ENCODE measurements at regions not wholly inside any gene's neighbourhood (a gene's known extent, or its start where the extent isn't known, plus 50 kb on each side); places are given as distances from the start of the nearest gene placed in this dataset.
"Not testable (repeated sequence)": the region's sequence is repeated elsewhere in the genome, so short reads cannot be mapped to it uniquely, and the experiment has no call there.

DNA sequence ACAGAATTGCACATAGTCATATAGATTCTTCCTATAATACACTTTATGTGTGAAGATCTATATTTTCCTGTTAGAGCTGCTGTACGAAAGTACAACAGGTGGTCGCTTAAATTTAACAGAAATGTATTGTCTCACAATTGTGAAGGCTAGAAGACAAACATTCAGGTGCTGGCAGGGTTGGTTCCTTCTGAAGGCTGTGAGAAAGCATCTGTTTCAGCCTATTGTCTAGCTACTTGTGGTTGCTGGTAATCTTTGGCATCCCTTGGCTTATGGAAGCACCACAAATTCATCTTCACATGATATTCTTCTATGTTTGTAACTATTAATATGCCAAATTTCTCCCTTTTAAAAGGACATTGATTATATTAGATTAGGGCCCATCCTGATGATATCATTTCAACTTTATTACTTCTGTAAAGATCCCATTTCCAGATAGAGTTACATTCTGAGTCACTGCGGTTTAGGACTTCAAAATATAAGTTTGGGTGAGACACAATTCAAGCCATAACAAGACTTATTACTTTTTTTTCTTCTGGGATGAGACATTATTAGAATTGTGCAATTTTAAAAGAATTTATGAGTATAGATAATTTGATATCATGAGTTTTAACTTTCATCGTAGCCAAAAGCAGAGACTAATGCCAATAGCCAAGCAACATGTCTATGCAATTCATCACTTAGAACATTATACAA lies 248.1 kb upstream of the BCHE start:
- no peak for DNase-seq (ENCODE audit: low read depth, low spot score)

DNA sequence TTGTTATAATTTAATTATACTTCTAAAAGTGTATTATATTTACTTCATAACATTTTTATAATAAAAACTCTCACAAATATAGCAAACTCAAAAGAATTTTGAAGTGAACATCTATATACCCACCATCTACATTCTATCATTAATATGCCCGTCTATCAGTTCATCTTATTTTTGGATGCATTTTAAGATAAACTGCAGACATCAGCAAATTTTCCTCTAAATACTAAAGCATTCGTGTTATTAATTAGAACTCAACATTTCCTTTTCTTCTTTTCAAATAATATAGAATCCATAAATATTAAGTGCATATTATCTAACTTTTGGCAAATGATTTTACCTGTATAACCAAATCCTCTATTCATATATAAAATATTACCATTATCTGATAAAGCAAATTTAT lies 242.9 kb upstream of the BCHE start:
- no peak for DNase-seq (ENCODE audit: low read depth, low spot score)

DNA sequence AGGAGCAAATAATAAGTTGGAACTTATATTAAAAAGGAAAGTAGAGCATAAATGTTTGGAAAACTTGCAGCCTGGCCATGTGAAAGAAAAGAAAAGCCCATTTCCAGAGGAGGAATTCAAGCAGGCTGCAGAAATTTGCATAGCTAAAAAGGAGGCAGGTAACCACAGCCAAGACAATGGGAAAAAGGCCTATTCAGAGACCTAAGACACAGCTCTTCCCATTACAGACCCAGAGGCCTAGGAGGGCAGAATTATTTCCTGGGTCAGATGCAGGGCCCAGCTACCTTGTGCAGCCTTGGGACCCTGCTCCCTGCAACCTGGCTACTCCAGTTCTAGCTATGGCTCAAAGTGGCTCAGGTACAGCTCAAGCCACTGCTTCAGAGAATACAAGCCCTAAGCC lies 234.6 kb upstream of the BCHE start:
- no peak for DNase-seq (ENCODE audit: low read depth, low spot score)

DNA sequence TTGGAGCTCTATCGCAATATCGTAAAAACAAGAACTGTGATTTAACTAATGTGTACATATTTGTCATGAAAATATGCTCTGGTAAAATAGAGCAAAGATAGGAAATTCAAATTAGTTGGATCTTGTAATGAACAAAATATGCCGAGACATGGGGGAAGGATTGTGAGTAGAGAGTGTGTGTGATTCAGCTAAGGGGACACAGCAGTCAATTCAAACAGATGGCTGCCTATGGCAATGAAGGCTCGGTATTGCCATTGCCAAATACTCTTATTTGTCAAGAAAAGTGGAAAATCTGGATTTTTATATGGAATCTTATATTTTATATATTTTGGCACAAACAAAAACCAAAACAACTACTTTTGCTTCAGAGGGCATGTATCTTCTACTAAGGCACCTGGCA lies 227.3 kb upstream of the BCHE start:
- DNase-seq (ENCODE audit: low read depth, low spot score) = no peak

DNA sequence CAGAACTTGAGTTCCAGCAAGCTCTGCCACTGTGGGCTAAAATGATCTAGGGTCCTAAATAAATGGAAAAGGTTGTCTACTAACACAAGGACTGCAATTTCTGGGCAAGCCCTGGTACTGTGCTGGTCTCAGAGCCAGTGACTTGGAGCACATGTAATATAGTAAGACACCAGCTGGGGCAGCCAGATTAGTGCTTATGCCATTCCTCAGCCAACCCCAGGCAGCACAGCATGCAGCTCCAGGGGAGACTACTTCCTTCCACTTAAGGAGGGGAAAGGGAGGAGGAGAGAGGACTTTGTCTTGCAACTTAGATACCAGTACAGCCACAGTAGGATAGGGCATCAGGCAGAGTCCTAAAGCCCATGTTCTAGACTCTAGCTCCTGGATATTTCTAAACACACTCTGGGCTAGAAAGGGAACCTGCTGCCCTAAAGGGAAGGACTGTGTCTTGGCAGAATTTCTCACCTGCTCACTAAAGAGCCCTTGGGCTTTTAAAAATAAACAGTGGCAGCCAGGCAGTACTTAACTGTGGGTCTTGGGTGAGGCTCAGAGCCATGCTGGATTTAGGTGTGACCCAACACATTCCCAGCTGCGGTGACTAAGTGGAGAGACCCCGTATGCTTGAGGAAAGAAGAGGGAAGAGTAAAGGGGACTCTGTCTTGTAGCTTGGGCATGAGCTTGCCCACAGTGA lies 223.7 kb upstream of the BCHE start:
- DNase-seq (ENCODE audit: low read depth, low spot score) = no peak

DNA sequence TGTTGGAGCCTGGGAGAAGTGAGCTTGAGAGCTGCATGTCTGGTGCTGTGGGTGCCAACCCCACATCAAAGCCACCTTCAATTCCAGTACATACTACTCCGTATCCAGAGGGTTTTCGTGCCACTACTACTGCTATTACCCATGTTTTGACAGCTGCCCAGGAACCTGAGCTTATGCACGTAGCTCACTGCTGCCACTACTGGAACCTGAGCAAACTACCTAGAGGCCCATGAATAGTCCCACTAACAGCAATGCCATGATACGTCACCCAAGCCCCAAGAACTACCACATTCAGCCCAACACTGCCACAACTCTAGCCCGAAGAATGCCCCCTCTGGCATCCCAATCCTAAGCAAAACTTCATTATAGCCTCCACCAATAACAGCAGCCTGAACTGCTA lies 215.2 kb upstream of the BCHE start:
- DNase-seq (ENCODE audit: low read depth, low spot score) = no peak

DNA sequence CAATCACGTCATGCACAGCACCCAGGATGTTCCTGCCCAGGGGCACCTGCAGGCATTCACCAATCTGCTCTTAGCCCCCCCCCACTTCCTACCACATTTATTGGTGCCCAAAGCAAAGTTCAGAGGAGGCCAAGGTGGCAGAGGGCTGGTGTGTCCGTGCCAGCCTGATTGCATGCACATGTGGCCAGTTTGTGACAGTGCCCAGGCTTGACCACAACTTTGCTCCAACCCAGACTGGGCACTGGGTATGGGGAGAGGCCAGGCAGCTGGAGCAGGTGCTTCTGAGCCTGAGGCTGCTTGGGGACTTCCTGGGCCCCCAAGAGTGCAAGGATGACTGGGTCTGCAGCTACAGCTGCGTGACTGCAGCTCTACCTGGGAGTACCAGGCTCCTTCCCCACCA lies 192.3 kb upstream of the BCHE start:
- DNase-seq (ENCODE audit: low read depth, low spot score) = no peak

DNA sequence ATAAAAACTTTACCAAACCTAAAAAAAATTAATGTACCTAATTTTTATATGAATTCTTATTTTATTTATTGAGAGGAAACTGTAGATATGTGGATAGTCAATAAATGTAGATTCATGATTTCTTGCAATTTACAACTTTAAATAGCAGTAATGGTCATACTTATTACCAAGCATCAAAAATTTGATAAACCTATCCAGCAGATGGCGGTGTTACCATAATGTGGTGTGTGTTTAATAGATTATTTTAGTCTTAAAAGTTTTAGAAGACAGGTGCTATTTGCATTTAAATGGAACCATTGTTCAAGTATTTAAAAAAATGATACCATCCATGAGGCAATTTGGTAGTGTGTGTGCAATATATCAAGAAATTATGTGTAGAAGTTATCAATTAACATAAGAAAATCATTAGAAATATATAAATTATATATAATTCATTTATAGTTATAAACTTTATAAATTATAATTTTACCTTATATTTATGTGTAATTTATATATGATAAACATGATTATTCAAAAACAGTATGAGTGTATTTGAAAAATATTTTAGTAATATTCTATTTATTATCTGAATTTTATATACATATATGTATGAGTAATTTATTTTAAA lies 176.0 kb upstream of the BCHE start:
- DNase-seq (ENCODE audit: low read depth, low spot score) = peak; percentile 58

DNA sequence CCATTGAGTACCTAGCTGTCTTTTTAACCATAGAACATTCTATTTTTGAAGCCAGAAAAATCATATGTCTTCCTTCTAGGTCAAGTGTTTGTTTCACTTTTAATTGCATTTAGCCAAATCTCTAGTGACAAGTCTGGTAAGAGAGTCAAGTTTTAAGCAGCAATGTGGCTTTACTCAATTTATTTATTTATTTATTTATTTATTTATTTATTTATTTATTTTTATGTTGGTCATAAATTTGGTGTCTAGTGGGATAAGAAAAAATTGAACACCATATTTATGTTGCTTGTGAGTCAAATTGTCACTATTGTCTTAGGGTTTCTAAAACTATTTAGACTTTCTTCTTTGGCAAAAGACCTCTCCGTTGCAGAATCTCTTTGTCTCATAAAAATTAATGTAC lies 174.5 kb upstream of the BCHE start:
- DNase-seq (ENCODE audit: low read depth, low spot score) = no peak

DNA sequence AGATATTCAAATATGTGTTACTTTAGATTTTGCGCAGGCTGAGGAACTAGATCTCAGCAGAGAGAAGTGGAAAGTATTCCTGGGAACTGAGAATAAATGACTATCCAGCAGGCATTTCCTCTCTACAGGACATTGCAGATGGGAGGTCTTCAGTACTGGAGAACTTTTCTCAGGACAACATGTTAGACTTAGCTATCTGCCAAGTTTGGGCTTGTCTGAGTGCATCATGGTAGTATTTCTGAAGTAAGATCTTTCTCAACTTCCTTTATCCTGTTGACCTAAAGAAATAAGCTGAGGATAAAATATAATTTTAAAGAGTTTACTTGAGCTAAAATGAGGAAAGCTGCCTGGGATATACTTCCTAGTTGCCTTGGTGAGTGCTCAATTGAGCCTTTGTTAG lies 167.9 kb upstream of the BCHE start:
- DNase-seq (ENCODE audit: low read depth, low spot score) = no peak

DNA sequence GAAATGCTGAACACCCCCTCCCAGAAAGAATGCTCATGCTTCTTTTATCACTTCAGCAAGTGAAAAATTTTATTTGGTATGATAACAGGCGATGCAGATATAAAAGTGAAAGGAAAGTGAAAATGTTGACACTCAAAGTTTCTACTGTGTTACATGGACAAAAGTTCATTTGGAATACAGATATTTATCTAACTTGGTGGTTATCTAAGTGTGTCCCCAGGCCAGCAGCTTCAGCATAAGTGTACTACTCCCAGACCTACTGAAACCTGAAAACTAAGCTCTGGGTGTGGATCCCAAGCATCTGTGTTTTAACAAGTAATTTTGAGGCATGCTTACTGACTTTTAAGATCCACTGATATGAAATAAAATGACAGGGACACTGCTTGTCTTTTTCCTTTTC lies 157.1 kb upstream of the BCHE start:
- no peak for DNase-seq (ENCODE audit: low read depth, low spot score)

DNA sequence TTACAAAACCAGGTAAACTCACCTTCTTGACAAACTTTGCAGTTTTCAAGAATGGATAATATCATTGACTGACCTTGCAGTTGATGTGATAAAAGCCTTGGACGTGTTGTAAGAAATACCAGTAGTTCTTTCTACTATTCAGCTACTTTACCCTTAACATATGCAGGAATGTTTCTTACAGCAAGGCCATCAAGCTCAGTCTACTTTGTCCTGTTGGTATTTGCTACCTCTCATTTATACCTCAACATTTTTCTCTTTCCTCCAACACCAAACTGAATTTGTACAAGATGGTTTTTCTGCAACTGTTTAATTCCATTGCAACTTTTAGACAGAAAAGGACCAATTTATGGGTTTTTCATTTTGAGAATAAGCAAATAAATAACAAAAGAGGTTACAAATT lies 147.4 kb upstream of the BCHE start:
- DNase-seq (ENCODE audit: low read depth, low spot score) = no peak

DNA sequence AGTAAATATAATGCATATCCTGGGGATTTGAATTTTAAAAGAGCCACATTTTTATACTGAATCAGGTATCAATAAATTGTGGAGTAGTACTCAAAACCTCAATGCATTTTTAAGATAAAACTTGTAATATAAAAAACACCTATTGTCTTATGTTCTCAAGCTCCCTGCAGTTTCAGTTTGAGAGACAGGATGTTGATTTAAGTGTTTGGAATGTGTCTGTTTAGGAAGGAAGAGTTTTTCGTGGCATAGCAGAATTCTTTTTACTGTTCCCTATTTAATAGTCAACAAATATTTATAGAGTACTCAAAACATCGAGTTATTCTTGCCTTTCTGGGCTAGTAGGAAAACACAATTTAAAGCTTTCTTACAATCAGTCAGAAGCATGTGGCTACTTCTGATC lies 146.1 kb upstream of the BCHE start:
- DNase-seq (ENCODE audit: low read depth, low spot score) = peak; percentile 4

DNA sequence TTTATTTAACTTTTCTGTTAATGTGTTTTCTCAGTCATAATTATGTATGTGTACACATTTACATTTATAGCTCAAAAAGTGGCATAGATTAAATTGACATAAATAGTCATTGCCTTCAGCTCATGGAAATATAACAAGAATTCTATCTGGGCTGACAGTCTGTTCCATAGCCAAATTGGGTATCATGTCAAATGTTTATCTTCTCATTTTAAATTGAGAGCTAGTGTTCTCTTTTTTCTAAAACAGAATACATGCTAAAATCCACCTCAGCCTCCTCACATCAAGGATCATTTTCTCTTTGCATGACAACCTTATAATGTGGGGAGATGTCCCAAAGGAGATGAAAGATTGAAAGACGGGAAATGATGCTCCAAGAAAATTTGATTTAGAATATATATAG lies 144.1 kb upstream of the BCHE start:
- no peak for DNase-seq (ENCODE audit: low read depth, low spot score)

DNA sequence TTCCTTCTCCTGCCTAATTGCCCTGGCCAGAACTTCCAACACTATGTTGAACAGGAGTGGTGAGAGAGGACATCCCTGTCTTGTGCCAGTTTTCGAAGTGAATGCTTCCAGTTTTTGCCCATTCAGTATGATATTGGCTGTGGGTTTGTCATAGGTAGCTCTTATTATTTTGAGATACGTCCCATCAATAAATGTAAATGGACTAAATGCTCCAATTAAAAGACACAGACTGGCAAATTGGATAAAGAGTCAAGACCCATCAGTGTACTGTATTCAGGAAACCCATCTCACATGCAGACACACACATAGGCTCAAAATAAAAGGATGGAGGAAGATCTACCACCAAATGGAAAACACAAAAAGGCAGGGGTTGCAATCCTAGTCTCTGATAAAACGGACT lies 123.6 kb upstream of the BCHE start:
- not testable (repeated sequence) for DNase-seq (ENCODE audit: low read depth, low spot score)

DNA sequence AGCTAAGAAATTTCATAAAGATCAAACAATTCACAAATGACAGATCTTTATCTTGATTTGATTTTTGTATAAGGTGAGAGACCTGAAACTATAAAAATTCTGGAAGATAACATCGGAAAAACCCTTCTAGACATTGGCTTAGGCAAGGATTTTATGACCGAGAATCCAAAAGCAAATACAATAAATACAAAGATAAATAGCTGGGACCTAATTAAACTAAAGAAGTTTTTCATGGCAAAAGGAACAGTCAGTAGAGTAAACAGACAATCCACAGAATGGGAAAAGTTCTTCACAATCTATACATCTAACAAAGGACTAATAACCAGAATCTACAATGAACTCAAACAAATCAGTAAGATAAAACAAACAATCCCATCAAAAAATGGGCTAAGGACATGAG lies 116.9 kb upstream of the BCHE start:
- DNase-seq (ENCODE audit: low read depth, low spot score) = no peak

DNA sequence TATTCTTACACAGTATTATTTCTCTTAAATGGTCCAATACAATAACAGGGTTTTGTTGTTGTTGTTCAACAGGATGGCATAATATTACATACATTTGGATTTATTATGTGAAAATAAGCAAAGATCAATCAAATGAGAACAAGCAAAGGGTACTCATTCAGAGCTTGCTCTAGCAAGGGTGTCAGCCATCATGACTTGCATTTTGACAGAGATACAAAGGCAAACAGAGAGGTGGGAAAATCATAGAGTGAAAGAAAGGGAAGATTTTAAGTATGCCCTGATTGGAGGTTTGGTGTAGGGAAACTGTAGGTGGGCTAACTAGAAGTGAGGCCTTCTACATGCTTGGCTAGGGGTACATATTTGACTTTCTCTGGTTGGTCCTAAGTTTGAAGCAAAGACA lies 109.1 kb upstream of the BCHE start:
- no peak for DNase-seq (ENCODE audit: low read depth, low spot score)

DNA sequence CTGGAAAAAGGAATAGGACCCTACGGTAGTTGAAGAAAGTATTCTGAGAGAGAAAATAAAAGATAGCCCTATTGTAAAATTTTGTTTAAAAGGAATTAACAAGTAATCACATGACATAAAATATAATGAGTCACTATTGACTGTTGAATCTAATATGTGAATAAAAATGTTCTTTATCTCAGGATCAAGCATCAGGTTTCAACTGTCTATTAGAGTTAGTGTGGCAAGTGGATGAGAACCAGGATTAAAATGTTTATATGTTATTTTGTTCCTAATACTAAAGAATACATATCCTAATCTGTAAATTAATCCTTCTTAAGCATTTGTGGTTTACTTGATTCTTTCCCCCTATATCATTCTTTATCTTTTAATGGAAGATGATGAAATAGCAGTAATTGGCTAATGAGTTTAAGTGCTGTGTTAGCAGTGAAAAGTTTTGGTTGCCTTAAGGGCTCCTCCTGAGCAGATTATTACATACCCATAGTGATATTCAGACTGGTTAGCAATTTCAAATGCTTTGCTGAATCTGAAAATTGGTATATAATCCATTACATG lies 101.8 kb upstream of the BCHE start:
- no peak for DNase-seq (ENCODE audit: low read depth, low spot score)

DNA sequence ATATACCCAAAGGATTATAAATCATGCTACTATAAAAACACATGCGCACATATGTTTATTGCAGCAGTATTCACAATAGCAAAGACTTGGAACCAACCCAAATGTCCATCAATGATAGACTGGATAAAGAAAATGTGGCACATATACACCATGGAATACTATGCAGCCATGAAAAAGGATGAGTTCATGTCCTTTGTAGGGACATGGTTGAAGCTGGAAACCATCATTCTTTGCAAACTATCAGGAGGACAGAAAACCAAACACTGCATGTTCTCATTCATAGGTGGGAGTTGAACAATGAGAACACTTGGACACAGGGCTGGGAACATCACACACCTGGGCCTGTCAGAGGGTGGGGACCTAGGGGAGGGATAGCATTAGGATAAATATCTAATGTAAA lies 98.9 kb upstream of the BCHE start:
- not testable (repeated sequence) for DNase-seq (ENCODE audit: low read depth, low spot score)

DNA sequence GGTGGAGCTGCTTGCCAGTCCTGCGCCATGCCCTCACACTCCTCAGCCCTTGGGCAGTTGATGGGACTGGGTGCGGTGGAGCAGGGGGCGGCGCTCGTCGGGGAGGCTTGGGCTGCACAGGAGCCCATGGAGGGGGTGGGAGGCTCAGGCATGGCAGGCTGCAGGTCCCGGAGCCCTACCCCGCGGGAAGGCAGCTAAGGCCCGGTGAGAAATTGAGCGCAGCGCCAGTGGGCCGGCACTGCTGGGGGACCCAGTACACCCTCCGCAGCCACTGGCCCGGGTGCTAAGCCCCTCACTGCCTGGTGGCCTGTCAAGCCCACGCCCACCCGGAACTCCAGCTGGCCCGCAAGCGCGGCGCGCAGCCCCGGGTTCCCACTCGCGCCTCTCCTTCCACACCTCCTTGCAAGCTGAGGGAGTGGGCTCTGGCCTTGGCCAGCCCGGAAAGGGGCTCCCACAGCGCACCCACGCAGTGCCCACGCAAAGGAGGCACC lies 87.1 kb upstream of the BCHE start:
- DNase-seq (ENCODE audit: low read depth, low spot score) = not testable (repeated sequence)

DNA sequence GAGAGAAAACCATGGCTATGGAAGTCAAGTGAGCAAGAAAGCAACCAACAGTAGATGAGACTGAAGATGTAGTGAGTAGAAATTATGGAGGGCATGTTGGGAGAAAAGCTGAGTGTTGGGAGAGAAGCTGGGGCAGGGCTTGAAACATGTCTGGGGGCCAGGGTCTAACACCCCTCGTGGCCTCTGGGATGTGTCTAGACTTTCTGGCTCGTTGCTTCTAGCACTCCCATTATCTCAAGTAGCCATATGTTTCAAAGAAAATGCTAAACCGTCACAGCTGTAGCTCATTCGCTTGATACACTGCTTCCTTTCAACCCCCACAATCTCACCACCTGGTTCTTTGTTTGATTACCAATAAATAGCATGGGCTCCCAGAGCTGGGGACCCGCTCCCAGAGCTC lies 83.8 kb upstream of the BCHE start:
- DNase-seq (ENCODE audit: low read depth, low spot score) = no peak

DNA sequence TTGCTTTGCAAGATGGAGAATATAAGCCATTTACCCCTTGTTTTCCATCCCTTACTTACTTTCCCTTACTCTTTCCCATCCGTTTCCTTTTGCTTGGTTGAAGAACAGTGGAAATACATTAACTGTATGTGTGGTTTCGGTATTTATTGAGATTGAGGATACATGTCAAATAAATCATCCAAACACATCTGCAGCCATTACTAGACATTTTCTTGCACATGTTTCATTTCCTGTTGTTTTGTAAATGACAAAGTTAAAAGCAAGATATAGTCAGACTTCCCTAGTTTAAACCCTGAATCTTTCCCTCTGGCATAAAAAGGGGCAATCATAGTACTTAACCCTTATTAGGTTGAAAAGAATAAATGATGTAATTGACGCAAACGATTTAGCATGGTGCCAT lies 82.1 kb upstream of the BCHE start:
- no peak for DNase-seq (ENCODE audit: low read depth, low spot score)

DNA sequence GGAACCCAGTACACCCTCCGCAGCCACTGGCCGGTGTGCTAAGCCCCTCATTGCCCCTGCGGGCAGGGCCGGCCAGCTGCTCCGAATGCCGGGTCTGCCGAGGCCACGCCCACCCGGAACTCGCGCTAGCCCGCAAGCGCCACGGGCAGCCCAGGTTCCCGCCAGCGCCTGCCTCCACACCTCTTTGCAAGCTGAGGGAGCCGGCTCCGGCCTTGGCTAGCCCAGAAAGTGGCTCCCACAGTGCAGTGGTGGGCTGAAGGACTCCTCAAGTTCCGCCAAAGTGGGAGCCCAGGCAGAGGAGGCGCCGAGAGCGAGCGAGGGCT lies 81.4 kb upstream of the BCHE start:
- DNase-seq (ENCODE audit: low read depth, low spot score) = no peak
